ENCODE measurements at regions not wholly inside any gene's neighbourhood (a gene's known extent, or its start where the extent isn't known, plus 50 kb on each side); places are given as distances from the start of the nearest gene placed in this dataset.
"Not testable (repeated sequence)": the region's sequence is repeated elsewhere in the genome, so short reads cannot be mapped to it uniquely, and the experiment has no call there.

DNA sequence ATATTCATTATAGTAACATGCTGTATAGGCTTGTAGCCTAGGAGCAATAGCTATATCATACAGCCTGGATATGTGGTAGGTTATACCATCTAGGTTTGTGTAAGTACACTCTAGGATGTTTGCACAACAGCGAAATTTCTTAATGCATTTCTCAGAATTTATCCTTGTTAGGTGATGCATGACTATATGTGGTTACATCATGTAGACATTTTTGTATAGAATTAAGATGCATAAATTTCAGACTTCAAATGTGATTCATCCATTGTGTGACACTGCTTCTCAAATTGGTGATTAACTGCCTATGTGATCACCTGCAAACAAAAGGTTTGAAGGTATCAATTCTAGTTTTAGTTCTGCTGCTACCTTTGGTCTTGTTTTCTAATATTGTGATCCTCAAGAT, 1787.0 kb upstream of the PIK3C3 start:
- no peak for DNase-seq (ENCODE audit: low read depth in 1 of 2, low spot score in 2 of 2)
- no peaks in the 10 kb centered on the region for H3K27me3 ChIP-seq (replicated peaks)
- H3K27ac ChIP-seq = no peak overlapping the region
- no peaks in the 10 kb centered on the region for H3K4me1 ChIP-seq (replicated peaks)
- no peaks in the 10 kb centered on the region for H3K9me3 ChIP-seq (replicated peaks)
- H3K4me3 ChIP-seq = no peak overlapping the region
- H3K36me3 ChIP-seq = no peaks in the 10 kb centered on the region

- H3K27me3 ChIP-seq (replicated peaks) = no peaks in the 10 kb centered on the region
- H3K4me3 ChIP-seq = no peak overlapping the region
- no peaks in the 10 kb centered on the region for H3K9me3 ChIP-seq (replicated peaks)
- no peak overlapping the region for H3K27ac ChIP-seq
- H3K4me1 ChIP-seq (replicated peaks) = no peaks in the 10 kb centered on the region
- DNase-seq (ENCODE audit: low read depth in 1 of 2, low spot score in 2 of 2) = no peak
- no peaks in the 10 kb centered on the region for H3K36me3 ChIP-seq
Observed at GRCh38 chr18:40163254-40163653, 1791.8 kb upstream of the PIK3C3 start.

DNA sequence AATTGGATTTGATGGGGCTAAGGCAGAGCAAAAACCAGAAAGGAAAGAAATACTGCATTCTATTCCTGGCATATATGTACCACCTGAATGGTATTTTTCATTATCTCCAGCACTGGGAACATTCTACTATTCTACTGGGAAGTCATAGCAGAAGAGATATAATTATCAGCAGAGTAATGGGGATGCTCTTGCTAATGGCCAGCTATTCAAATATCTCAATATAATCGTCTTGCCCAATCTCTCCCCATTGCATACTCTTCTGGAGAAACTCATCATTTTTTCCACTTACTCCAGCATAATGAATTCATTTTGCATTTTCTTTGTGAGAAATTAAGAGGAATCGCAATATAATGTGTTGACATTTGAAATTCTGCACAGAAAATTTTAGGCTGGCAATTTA, 1794.7 kb upstream of the PIK3C3 start:
- Histone ChIP-seq H3K9me3 (replicated peaks) (no peaks in the 10 kb centered on the region), H3K36me3 (no peaks in the 10 kb centered on the region), H3K4me3 (no peak overlapping the region), H3K27me3 (replicated peaks) (no peaks in the 10 kb centered on the region), H3K4me1 (replicated peaks) (no peaks in the 10 kb centered on the region), H3K27ac (no peak overlapping the region)
- no peak for DNase-seq (ENCODE audit: low read depth in 1 of 2, low spot score in 2 of 2)

DNA sequence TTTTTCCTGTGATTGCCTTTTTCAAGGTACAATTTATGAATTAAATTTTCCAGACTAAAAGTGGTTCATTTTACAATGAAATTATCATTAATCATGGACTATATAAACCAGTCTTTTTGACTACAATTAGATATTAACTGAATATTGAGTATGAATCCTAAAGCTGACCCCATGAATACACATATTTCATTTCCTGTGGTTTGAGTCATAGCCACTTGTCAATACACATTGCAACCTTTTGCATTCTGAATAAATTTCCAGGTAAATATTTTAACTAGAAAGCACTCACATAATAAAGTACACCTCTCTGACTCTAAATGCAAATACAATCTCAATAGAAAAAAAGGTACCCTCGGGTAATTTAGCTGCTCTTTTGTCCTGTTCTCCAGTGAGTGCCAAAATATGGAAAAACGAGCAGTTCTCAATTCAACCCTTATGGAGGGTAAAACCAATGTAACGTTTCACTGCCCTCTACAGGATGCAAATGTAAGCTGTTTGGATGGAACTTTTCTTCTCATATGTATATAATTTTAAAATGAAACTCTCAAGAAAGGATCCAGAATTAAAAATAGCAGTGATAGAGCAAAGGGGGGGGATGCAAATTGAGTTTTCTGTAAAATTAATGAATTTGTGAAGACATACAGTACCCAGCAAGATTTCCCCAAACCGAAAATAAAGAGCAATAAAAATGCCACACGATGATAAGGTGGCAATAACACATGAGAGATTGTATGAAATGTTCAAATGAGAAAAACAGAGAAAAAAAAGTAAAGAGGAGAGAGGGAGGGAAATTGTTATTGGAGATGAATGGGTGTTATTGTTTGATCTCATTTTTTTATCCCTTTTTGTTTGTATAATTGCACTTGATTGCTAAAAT, 1795.7 kb upstream of the PIK3C3 start:
- no peak overlapping the region for H3K27ac ChIP-seq
- DNase-seq (ENCODE audit: low read depth in 1 of 2, low spot score in 2 of 2) = no peak
- H3K27me3 ChIP-seq (replicated peaks) = no peaks in the 10 kb centered on the region
- H3K36me3 ChIP-seq = no peaks in the 10 kb centered on the region
- no peaks in the 10 kb centered on the region for H3K4me1 ChIP-seq (replicated peaks)
- H3K4me3 ChIP-seq = no peak overlapping the region
- H3K9me3 ChIP-seq (replicated peaks) = no peaks in the 10 kb centered on the region

GRCh38 chr18:40157120-40157519, 1797.9 kb upstream of the PIK3C3 start:
- no peak overlapping the region for H3K27ac ChIP-seq
- H3K9me3 ChIP-seq (replicated peaks) = no peaks in the 10 kb centered on the region
- no peak for DNase-seq (ENCODE audit: low read depth in 1 of 2, low spot score in 2 of 2)
- no peaks in the 10 kb centered on the region for H3K36me3 ChIP-seq
- no peaks in the 10 kb centered on the region for H3K4me1 ChIP-seq (replicated peaks)
- no peak overlapping the region for H3K4me3 ChIP-seq
- no peaks in the 10 kb centered on the region for H3K27me3 ChIP-seq (replicated peaks)

- Histone ChIP-seq H3K27ac (no peak overlapping the region), H3K4me3 (no peak overlapping the region), H3K36me3 (no peaks in the 10 kb centered on the region), H3K27me3 (replicated peaks) (no peaks in the 10 kb centered on the region), H3K9me3 (replicated peaks) (no peaks in the 10 kb centered on the region; the same call in 1 of the 2 replicates), H3K4me1 (replicated peaks) (no peaks in the 10 kb centered on the region)
- DNase-seq (ENCODE audit: low read depth in 1 of 2, low spot score in 2 of 2) = no peak
Observed at GRCh38 chr18:40152859-40153258, 1802.2 kb upstream of the PIK3C3 start.

DNA sequence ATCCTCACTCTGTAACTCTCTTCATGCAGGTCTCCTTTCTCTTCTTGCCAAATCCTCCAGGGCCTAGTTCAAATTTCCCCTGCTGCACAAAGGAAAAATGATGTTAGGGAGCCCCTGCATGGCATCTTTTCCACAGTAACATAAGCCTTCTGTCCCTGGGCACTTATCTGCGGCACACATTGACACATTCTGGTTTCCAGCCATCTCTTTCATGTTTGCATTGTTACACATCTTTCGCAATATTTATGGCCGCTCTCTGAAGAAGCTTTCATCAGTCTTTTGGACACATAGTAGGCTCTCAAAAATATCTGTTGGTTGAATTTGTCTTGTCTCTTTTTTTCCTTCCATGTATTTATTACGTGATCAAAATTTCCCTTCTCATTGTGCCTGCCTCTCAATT, 1806.1 kb upstream of the PIK3C3 start:
- no peak for DNase-seq (ENCODE audit: low read depth in 1 of 2, low spot score in 2 of 2)
- H3K36me3 ChIP-seq = no peaks in the 10 kb centered on the region
- H3K4me3 ChIP-seq = no peak overlapping the region
- no peaks in the 10 kb centered on the region for H3K27me3 ChIP-seq (replicated peaks)
- no peaks in the 10 kb centered on the region for H3K4me1 ChIP-seq (replicated peaks)
- no peak overlapping the region for H3K27ac ChIP-seq
- no peaks in the 10 kb centered on the region; the same call in 1 of the 2 replicates for H3K9me3 ChIP-seq (replicated peaks)

DNA sequence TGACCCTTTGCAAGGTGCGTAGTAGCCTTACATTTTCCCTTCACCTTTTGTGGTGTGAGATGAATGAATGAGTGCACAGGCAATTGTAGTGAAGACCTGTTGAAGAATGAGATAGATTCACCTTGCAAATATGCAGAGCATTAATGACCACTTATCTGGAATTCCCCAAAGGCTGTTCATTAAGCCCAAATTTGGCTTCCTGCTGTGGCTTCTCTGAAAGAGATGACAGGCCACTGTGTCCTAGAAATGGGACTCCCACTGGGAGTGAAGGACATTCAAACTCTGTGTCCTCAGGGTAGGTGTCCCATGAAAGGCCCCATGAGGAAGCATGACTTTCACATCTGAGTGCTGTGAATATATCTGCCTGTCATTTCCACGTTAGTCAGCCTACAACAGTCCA, 1821.8 kb upstream of the PIK3C3 start:
- no peak for DNase-seq (ENCODE audit: low read depth in 1 of 2, low spot score in 2 of 2)

DNA sequence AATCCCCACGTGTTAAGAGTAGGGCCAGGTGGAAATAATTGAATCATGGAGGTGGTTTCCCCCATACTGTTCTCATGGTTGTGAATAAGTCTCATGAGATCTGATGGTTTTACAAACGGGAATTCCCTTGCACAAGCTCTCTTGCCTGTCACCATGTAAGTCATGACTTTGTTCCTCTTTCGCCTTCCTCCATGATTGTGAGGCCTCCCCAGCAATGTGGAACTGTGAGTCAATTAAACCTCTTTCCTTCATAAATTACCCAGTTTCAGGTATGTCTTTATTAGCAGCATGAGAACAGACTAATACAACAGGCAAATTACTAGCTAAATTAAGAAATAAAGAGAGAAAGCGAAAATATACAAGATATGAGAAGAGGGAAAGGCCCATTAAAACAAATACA, 1822.6 kb upstream of the PIK3C3 start:
- H3K27ac ChIP-seq; H3K36me3 ChIP-seq; H3K27me3 ChIP-seq (replicated peaks): not testable (repeated sequence)

More for the DNA sequence above, 1821.8 kb upstream of the PIK3C3 start:
- H3K4me3 ChIP-seq = no peak overlapping the region
- H3K9me3 ChIP-seq (replicated peaks) = peaks cover 3% of the 10 kb centered on the region
- H3K36me3 ChIP-seq = no peaks in the 10 kb centered on the region
- no peaks in the 10 kb centered on the region for H3K4me1 ChIP-seq (replicated peaks)
- no peaks in the 10 kb centered on the region for H3K27me3 ChIP-seq (replicated peaks)
- H3K27ac ChIP-seq = no peak overlapping the region

DNA sequence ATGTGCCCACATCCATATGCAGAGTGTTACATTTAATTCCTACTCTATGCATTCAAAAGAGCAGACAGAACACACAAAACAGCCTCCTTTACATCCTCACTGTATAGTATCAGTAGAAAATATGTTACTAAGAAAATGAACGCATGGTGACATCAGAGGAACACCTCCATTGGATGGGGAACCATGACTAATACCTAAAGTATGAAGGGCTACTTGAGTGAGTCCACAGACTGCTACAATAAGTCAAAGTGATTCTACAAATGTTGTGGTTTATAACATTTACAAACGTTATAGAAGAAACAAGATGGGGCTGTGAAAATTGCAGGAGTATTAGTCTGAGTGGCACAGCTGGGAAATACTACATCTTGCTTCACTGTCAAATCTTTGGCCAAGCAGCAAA, 1830.9 kb upstream of the PIK3C3 start:
- DNase-seq (ENCODE audit: low read depth in 1 of 2, low spot score in 2 of 2) = no peak
- H3K36me3 ChIP-seq = no peaks in the 10 kb centered on the region
- peaks cover 6% of the 10 kb centered on the region; the same call in 1 of the 2 replicates for H3K9me3 ChIP-seq (replicated peaks)
- H3K27ac ChIP-seq = no peak overlapping the region
- H3K4me1 ChIP-seq (replicated peaks) = no peaks in the 10 kb centered on the region
- no peak overlapping the region for H3K4me3 ChIP-seq
- no peaks in the 10 kb centered on the region for H3K27me3 ChIP-seq (replicated peaks)

More for the DNA sequence above, 1822.6 kb upstream of the PIK3C3 start:
- H3K9me3 ChIP-seq (replicated peaks); H3K4me3 ChIP-seq; DNase-seq (ENCODE audit: low read depth in 1 of 2, low spot score in 2 of 2); H3K4me1 ChIP-seq (replicated peaks): not testable (repeated sequence)

DNA sequence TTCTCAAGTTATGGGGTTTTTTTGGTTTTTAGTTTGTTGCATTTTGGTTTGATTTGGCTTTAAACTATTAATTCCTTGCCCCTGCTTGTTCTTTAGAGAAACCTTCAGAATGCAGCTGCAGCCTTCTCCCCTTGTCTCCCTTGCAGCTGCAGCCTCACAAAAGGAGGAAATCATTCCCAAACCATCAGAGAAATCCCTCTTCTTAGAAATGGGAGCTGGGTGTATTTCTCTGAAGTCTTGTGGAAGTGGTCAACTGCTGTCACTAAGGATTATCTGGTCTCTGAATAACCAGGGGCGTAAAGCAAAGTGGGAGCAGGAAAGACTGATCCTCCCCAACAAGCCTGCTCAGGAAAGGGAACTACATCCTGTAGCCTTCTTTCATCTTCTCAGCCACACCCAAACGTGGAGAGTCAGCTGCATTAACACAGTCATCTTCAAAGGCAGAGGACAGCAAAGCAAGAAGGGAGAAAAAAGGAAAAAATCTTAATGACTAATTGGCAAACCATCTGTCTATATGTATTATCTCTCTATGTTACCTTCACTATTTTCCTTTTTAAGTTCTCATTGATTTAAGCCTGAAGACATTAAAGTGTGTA, 1834.1 kb upstream of the PIK3C3 start:
- Histone ChIP-seq H3K9me3 (replicated peaks) (peaks cover 6% of the 10 kb centered on the region; the same call in 1 of the 2 replicates), H3K4me1 (replicated peaks) (no peaks in the 10 kb centered on the region), H3K27me3 (replicated peaks) (no peaks in the 10 kb centered on the region), H3K27ac (no peak overlapping the region), H3K36me3 (no peaks in the 10 kb centered on the region), H3K4me3 (no peak overlapping the region)
- DNase-seq (ENCODE audit: low read depth in 1 of 2, low spot score in 2 of 2) = no peak

DNA sequence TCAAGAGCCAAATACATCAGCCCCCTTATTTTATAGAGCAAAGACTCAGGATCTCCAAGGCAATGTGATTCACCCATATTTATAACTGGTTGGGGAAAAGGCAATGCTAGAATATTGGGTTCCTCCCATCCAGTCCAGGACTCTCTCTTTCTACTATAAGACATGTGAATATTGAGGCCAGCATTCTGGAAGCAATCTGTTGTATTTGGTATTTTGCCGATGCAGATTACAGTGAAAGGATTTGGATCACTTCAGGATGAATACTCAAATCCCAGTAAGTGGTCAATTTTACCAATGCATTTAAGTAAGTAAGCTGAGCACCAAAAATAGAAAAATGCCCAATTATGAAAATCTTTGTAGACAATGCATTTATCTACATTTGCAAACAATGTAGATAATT, 1834.7 kb upstream of the PIK3C3 start:
- H3K4me1 ChIP-seq (replicated peaks) = no peaks in the 10 kb centered on the region

GRCh38 chr18:40119581-40119980, 1835.5 kb upstream of the PIK3C3 start:
- H3K27ac ChIP-seq = not testable (repeated sequence)

More for the DNA sequence above, 1834.7 kb upstream of the PIK3C3 start:
- Histone ChIP-seq H3K27me3 (replicated peaks) (no peaks in the 10 kb centered on the region), H3K9me3 (replicated peaks) (peaks cover 6% of the 10 kb centered on the region; the same call in 1 of the 2 replicates), H3K36me3 (no peaks in the 10 kb centered on the region), H3K27ac (no peak overlapping the region), H3K4me3 (no peak overlapping the region)
- no peak for DNase-seq (ENCODE audit: low read depth in 1 of 2, low spot score in 2 of 2)

GRCh38 chr18:40110455-40110854, 1844.6 kb upstream of the PIK3C3 start:
- Histone ChIP-seq H3K27ac (no peak overlapping the region), H3K4me1 (replicated peaks) (no peaks in the 10 kb centered on the region), H3K36me3 (no peaks in the 10 kb centered on the region), H3K9me3 (replicated peaks) (peaks cover 5% of the 10 kb centered on the region; the same call in 1 of the 2 replicates), H3K4me3 (no peak overlapping the region), H3K27me3 (replicated peaks) (no peaks in the 10 kb centered on the region)
- DNase-seq (ENCODE audit: low read depth in 1 of 2, low spot score in 2 of 2) = no peak

More at GRCh38 chr18:40119581-40119980, 1835.5 kb upstream of the PIK3C3 start:
- not testable (repeated sequence) for DNase-seq (ENCODE audit: low read depth in 1 of 2, low spot score in 2 of 2); H3K9me3 ChIP-seq (replicated peaks); H3K4me1 ChIP-seq (replicated peaks); H3K4me3 ChIP-seq; H3K36me3 ChIP-seq; H3K27me3 ChIP-seq (replicated peaks)
